GM23248 (cell line): ENCODE measurements at regions not wholly inside any gene's neighbourhood (a gene's known extent, or its start where the extent isn't known, plus 50 kb on each side); places are given as distances from the start of the nearest gene placed in this dataset.

ENCODE experiments used
- EZH2 ChIP-seq: fragments of 200-600 bp; sonication (generic); IDR thresholded peaks from 2 replicates; pipeline ENCODE4 v1.6.1; 2018; ENCODE audit warnings: antibody characterized with exemption, mild to moderate bottlenecking; ENCODE audit not compliant: insufficient read depth, poor library complexity, severe bottlenecking
- EZH2phosphoT487 ChIP-seq: fragments of 200-600 bp; sonication (generic); IDR thresholded peaks from 2 replicates; pipeline ENCODE4 v1.6.1; 2018; ENCODE audit warnings: antibody characterized with exemption, moderate library complexity, mild to moderate bottlenecking, low read depth; ENCODE audit not compliant: insufficient read depth

GRCh38 chr7:96416599-96416998, 94.7 kb upstream of the SLC25A13 start:
- TF ChIP-seq EZH2 (no peak), EZH2phosphoT487 (no peak)
